H9 (cell line): ENCODE measurements at regions not wholly inside any gene's neighbourhood (a gene's known extent, or its start where the extent isn't known, plus 50 kb on each side); places are given as distances from the start of the nearest gene placed in this dataset.

Source experiments
- DNase-seq: peaks from one replicate; pipeline ENCODE4 v3.0.0-alpha.2; 2017
- H2AFZ ChIP-seq: one replicate; pipeline ENCODE4 v1.6.1; 2013; ENCODE audit warnings: mild to moderate bottlenecking, low read length, control low read depth, moderate library complexity
- H2AK5ac ChIP-seq: 2 replicates; pipeline ENCODE4 v1.6.1; 2013; ENCODE audit warnings: low read length, control low read depth, mixed read lengths; ENCODE audit not compliant: insufficient read length
- H2BK120ac ChIP-seq: one replicate; pipeline ENCODE4 v1.6.1; 2013; ENCODE audit warnings: low read depth, mild to moderate bottlenecking, low read length, control low read depth, inconsistent platforms; ENCODE audit not compliant: poor library complexity, severe bottlenecking
- H2BK12ac ChIP-seq: 2 replicates; pipeline ENCODE4 v1.6.1; 2013; ENCODE audit warnings: low read length, control low read depth, mixed read lengths, low read depth; ENCODE audit not compliant: insufficient read length
- H2BK15ac ChIP-seq: 2 replicates; pipeline ENCODE4 v1.6.1; 2013; ENCODE audit warnings: low read depth, low read length, control low read depth
- H2BK20ac ChIP-seq: one replicate; pipeline ENCODE4 v1.6.1; 2013; ENCODE audit warnings: low read depth, mild to moderate bottlenecking, low read length, control low read depth, inconsistent platforms; ENCODE audit not compliant: poor library complexity, severe bottlenecking
- H2BK5ac ChIP-seq: 2 replicates; pipeline ENCODE4 v1.6.1; 2013; ENCODE audit warnings: low read length, control low read depth, mixed read lengths; ENCODE audit not compliant: insufficient read length
- H3K14ac ChIP-seq: 2 replicates; pipeline ENCODE4 v1.6.1; 2013; ENCODE audit warnings: low read length, control low read depth; ENCODE audit not compliant: insufficient read depth
- H3K18ac ChIP-seq: 2 replicates; pipeline ENCODE4 v1.6.1; 2013; ENCODE audit warnings: low read depth, mild to moderate bottlenecking, mixed read lengths, low read length, control low read depth; ENCODE audit not compliant: insufficient read length
- H3K23ac ChIP-seq: 2 replicates; pipeline ENCODE4 v1.6.1; 2013; ENCODE audit warnings: low read length, control low read depth, mixed read lengths, low read depth; ENCODE audit not compliant: insufficient read length
- H3K23me2 ChIP-seq: 2 replicates; pipeline ENCODE4 v1.6.1; 2013; ENCODE audit warnings: low read depth, mild to moderate bottlenecking, mixed read lengths, low read length, control low read depth; ENCODE audit not compliant: insufficient read length, poor library complexity, severe bottlenecking
- H3K27ac ChIP-seq: 2 replicates; pipeline ENCODE4 v1.5.1; 2013; ENCODE audit warnings: low read length, control low read depth, mixed read lengths, low read depth; ENCODE audit not compliant: insufficient read length
- H3K27me3 ChIP-seq: 2 replicates; pipeline ENCODE4 v1.6.1; 2013; ENCODE audit warnings: low read length, control low read depth, inconsistent platforms; ENCODE audit not compliant: insufficient read depth
- H3K4ac ChIP-seq: 2 replicates; pipeline ENCODE4 v1.6.1; 2013; ENCODE audit warnings: low read depth, mild to moderate bottlenecking, control low read depth, inconsistent platforms, low read length, moderate library complexity
- H3K4me1 ChIP-seq: 2 replicates; pipeline ENCODE4 v1.6.1; 2013; ENCODE audit warnings: low read length, control low read depth, inconsistent platforms; ENCODE audit not compliant: insufficient read depth
- H3K4me2 ChIP-seq: 2 replicates; pipeline ENCODE4 v1.6.1; 2013; ENCODE audit warnings: low read length, control low read depth, mixed read lengths; ENCODE audit not compliant: insufficient read length, insufficient read depth
- H3K56ac ChIP-seq: 2 replicates; pipeline ENCODE4 v1.6.1; 2013; ENCODE audit warnings: low read depth, mild to moderate bottlenecking, mixed read lengths, low read length, control low read depth; ENCODE audit not compliant: insufficient read length
- H3K79me1 ChIP-seq: 2 replicates; pipeline ENCODE4 v1.6.1; 2013; ENCODE audit warnings: low read depth, mild to moderate bottlenecking, moderate library complexity, low read length, control low read depth, inconsistent platforms; ENCODE audit not compliant: insufficient read depth, poor library complexity, severe bottlenecking
- H3K79me2 ChIP-seq: 2 replicates; pipeline ENCODE4 v1.6.1; 2013; ENCODE audit warnings: low read length, control low read depth, inconsistent platforms; ENCODE audit not compliant: insufficient read depth
- H3K9ac ChIP-seq: 2 replicates; pipeline ENCODE4 v1.6.1; 2013; ENCODE audit warnings: low read length, control low read depth, mixed read lengths; ENCODE audit not compliant: insufficient read length; ENCODE audit errors: extremely low read depth
- H3K9me3 ChIP-seq: one replicate; pipeline ENCODE4 v1.6.1; 2013; ENCODE audit warnings: low read depth, low read length, inconsistent platforms; ENCODE audit not compliant: control insufficient read depth
- H3T11ph ChIP-seq: one replicate; pipeline ENCODE4 v1.6.1; 2013; ENCODE audit warnings: mild to moderate bottlenecking, low read length, control low read depth, inconsistent platforms
- H4K20me1 ChIP-seq: one replicate; pipeline ENCODE4 v1.6.1; 2013; ENCODE audit not compliant: control insufficient read depth, insufficient read length, insufficient read depth
- H4K5ac ChIP-seq: 2 replicates; pipeline ENCODE4 v1.6.1; 2013; ENCODE audit warnings: low read depth, mild to moderate bottlenecking, mixed read lengths, low read length, control low read depth; ENCODE audit not compliant: insufficient read length
- H4K8ac ChIP-seq: replicated peaks from 2 replicates; pipeline ENCODE4 v1.6.1; 2013; ENCODE audit warnings: low read length, control low read depth, mixed read lengths, low read depth; ENCODE audit not compliant: insufficient read length
- H4K91ac ChIP-seq: 2 replicates; pipeline ENCODE4 v1.6.1; 2013; ENCODE audit warnings: low read depth, mild to moderate bottlenecking, moderate library complexity, mixed read lengths, low read length, control low read depth; ENCODE audit not compliant: insufficient read length
- H3K27ac Mint-ChIP-seq, 3 experiments: 2 replicates in 2 of 3; 3 replicates in 1 of 3; pipeline ENCODE4 v1.8.0; 2020 to 2021; ENCODE audit warnings: mixed read lengths in 3 of 3, mild to moderate bottlenecking in 1 of 3, moderate library complexity in 1 of 3
- H3K27me3 Mint-ChIP-seq: 2 replicates; pipeline ENCODE4 v1.8.0; 2021; ENCODE audit warnings: low read depth, mild to moderate bottlenecking, moderate library complexity, mixed read lengths
- H3K36me3 Mint-ChIP-seq, 3 experiments: 2 replicates in 2 of 3; 3 replicates in 1 of 3; pipeline ENCODE4 v1.8.0; 2020 to 2021; ENCODE audit warnings: low read depth in 3 of 3, mixed read lengths in 3 of 3; ENCODE audit not compliant: insufficient read depth in 1 of 3
- H3K4me1 Mint-ChIP-seq, 2 experiments: 2 replicates each; pipeline ENCODE4 v1.8.0; 2020; ENCODE audit warnings: mixed read lengths in 2 of 2
- H3K4me3 Mint-ChIP-seq, 2 experiments: 2 replicates in 1 of 2; 3 replicates in 1 of 2; pipeline ENCODE4 v1.8.0; 2020 to 2021; ENCODE audit warnings: mild to moderate bottlenecking in 2 of 2, mixed read lengths in 2 of 2, moderate library complexity in 1 of 2
- H3K9me3 Mint-ChIP-seq, 2 experiments: 2 replicates in 1 of 2; 3 replicates in 1 of 2; pipeline ENCODE4 v1.8.0; 2020; ENCODE audit warnings: mild to moderate bottlenecking in 2 of 2, mixed read lengths in 2 of 2, moderate library complexity in 1 of 2
- TF ChIP-seq, protein P1 (sequence below): fragments of 200-600 bp; sonication (generic); conservative IDR thresholded peaks from 3 replicates; pipeline ENCODE4 v1.8.0; 2021; ENCODE audit warnings: antibody characterized with exemption, mild to moderate bottlenecking

GRCh38 chr11:29564486-29564885, 452.3 kb downstream of the KCNA4 start:
- Histone ChIP-seq H3K4me2 (no peak overlapping the region), H4K5ac (no peak overlapping the region), H2BK12ac (no peak overlapping the region), H3K14ac (no peak overlapping the region), H3K27ac (no peak overlapping the region), H3K79me2 (no peaks in the 10 kb centered on the region), H3K9ac (no peak overlapping the region), H3K79me1 (no peaks in the 10 kb centered on the region), H3T11ph (no peak overlapping the region), H3K27me3 (no peaks in the 10 kb centered on the region), H2AFZ (no peak overlapping the region), H3K4ac (no peak overlapping the region), H2BK5ac (no peak overlapping the region), H3K56ac (no peak overlapping the region), H2AK5ac (no peak overlapping the region), H3K23ac (no peak overlapping the region), H4K8ac (no peak overlapping the region), H2BK20ac (no peak overlapping the region), H2BK120ac (no peak overlapping the region), H2BK15ac (no peak overlapping the region), H3K9me3 (no peaks in the 10 kb centered on the region), H3K4me1 (no peaks in the 10 kb centered on the region), H3K23me2 (no peaks in the 10 kb centered on the region), H3K18ac (no peak overlapping the region), H4K91ac (no peak overlapping the region), H4K20me1 (no peaks in the 10 kb centered on the region)
- Mint-ChIP-seq H3K27ac (no peak overlapping the region), H3K4me1 (peaks cover 2 to 11% of the 10 kb centered on the region in 2 experiments; a peak in 3 of 4 replicates), H3K36me3 (no peaks in the 10 kb centered on the region), H3K9me3 (no peaks in the 10 kb centered on the region), H3K27me3 (no peaks in the 10 kb centered on the region), H3K4me3 (no peak overlapping the region)
- TF ChIP-seq, protein P1, sequence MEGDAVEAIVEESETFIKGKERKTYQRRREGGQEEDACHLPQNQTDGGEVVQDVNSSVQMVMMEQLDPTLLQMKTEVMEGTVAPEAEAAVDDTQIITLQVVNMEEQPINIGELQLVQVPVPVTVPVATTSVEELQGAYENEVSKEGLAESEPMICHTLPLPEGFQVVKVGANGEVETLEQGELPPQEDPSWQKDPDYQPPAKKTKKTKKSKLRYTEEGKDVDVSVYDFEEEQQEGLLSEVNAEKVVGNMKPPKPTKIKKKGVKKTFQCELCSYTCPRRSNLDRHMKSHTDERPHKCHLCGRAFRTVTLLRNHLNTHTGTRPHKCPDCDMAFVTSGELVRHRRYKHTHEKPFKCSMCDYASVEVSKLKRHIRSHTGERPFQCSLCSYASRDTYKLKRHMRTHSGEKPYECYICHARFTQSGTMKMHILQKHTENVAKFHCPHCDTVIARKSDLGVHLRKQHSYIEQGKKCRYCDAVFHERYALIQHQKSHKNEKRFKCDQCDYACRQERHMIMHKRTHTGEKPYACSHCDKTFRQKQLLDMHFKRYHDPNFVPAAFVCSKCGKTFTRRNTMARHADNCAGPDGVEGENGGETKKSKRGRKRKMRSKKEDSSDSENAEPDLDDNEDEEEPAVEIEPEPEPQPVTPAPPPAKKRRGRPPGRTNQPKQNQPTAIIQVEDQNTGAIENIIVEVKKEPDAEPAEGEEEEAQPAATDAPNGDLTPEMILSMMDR: no peak
- DNase-seq: no peak
